ENCODE measurements at regions not wholly inside any gene's neighbourhood (a gene's known extent, or its start where the extent isn't known, plus 50 kb on each side); places are given as distances from the start of the nearest gene placed in this dataset.

- no peak overlapping the region for H3K4me3 ChIP-seq (ENCODE audit: low read depth, low read length)
- H3K27me3 ChIP-seq (ENCODE audit: insufficient read depth, low read length): peaks cover 6% of the 10 kb centered on the region
- no peaks in the 10 kb centered on the region for H3K79me2 ChIP-seq (ENCODE audit: control insufficient read depth, insufficient read depth, low read length, unreplicated experiment)
- no peaks in the 10 kb centered on the region for H3K4me1 ChIP-seq (ENCODE audit: control insufficient read depth, insufficient read depth, low read length, unreplicated experiment)
- H3K27ac ChIP-seq (ENCODE audit: low read depth, low read length): no peak overlapping the region
- H3K36me3 ChIP-seq (ENCODE audit: insufficient read depth, low read length): no peaks in the 10 kb centered on the region
- no peak overlapping the region for H2AFZ ChIP-seq (ENCODE audit: low read length, unreplicated experiment)
Observed at GRCh38 chr14:26929361-26929760, 331.5 kb upstream of the NOVA1 start.

GRCh38 chr14:26930576-26930975, 332.7 kb upstream of the NOVA1 start:
- Histone ChIP-seq H3K4me1 (ENCODE audit: control insufficient read depth, insufficient read depth, low read length, unreplicated experiment) (no peaks in the 10 kb centered on the region), H3K4me3 (ENCODE audit: low read depth, low read length) (no peak overlapping the region), H3K27me3 (ENCODE audit: insufficient read depth, low read length) (peaks cover 15% of the 10 kb centered on the region), H3K27ac (ENCODE audit: low read depth, low read length) (no peak overlapping the region), H3K79me2 (ENCODE audit: control insufficient read depth, insufficient read depth, low read length, unreplicated experiment) (no peaks in the 10 kb centered on the region), H2AFZ (ENCODE audit: low read length, unreplicated experiment) (no peak overlapping the region), H3K36me3 (ENCODE audit: insufficient read depth, low read length) (no peaks in the 10 kb centered on the region)

GRCh38 chr14:26932606-26933005, 334.8 kb upstream of the NOVA1 start:
- H3K4me3 ChIP-seq (ENCODE audit: low read depth, low read length): no peak overlapping the region
- H3K4me1 ChIP-seq (ENCODE audit: control insufficient read depth, insufficient read depth, low read length, unreplicated experiment): no peaks in the 10 kb centered on the region
- H3K36me3 ChIP-seq (ENCODE audit: insufficient read depth, low read length): no peaks in the 10 kb centered on the region
- H3K79me2 ChIP-seq (ENCODE audit: control insufficient read depth, insufficient read depth, low read length, unreplicated experiment): no peaks in the 10 kb centered on the region
- H3K27me3 ChIP-seq (ENCODE audit: insufficient read depth, low read length): peaks cover 15% of the 10 kb centered on the region
- no peak overlapping the region for H2AFZ ChIP-seq (ENCODE audit: low read length, unreplicated experiment)
- no peak overlapping the region for H3K27ac ChIP-seq (ENCODE audit: low read depth, low read length)

GRCh38 chr14:26933431-26933830, 335.6 kb upstream of the NOVA1 start:
- Histone ChIP-seq H3K27ac (ENCODE audit: low read depth, low read length) (no peak overlapping the region), H3K4me3 (ENCODE audit: low read depth, low read length) (no peak overlapping the region), H3K79me2 (ENCODE audit: control insufficient read depth, insufficient read depth, low read length, unreplicated experiment) (no peaks in the 10 kb centered on the region), H3K4me1 (ENCODE audit: control insufficient read depth, insufficient read depth, low read length, unreplicated experiment) (no peaks in the 10 kb centered on the region), H3K36me3 (ENCODE audit: insufficient read depth, low read length) (no peaks in the 10 kb centered on the region), H3K27me3 (ENCODE audit: insufficient read depth, low read length) (peaks cover 15% of the 10 kb centered on the region), H2AFZ (ENCODE audit: low read length, unreplicated experiment) (no peak overlapping the region)

GRCh38 chr14:26934151-26934550, 336.3 kb upstream of the NOVA1 start:
- H3K79me2 ChIP-seq (ENCODE audit: control insufficient read depth, insufficient read depth, low read length, unreplicated experiment): no peaks in the 10 kb centered on the region
- no peak overlapping the region for H3K4me3 ChIP-seq (ENCODE audit: low read depth, low read length)
- H2AFZ ChIP-seq (ENCODE audit: low read length, unreplicated experiment): no peak overlapping the region
- H3K27ac ChIP-seq (ENCODE audit: low read depth, low read length): no peak overlapping the region
- no peaks in the 10 kb centered on the region for H3K36me3 ChIP-seq (ENCODE audit: insufficient read depth, low read length)
- peaks cover 15% of the 10 kb centered on the region for H3K27me3 ChIP-seq (ENCODE audit: insufficient read depth, low read length)
- H3K4me1 ChIP-seq (ENCODE audit: control insufficient read depth, insufficient read depth, low read length, unreplicated experiment): no peaks in the 10 kb centered on the region

- Histone ChIP-seq H2AFZ (ENCODE audit: low read length, unreplicated experiment) (no peak overlapping the region), H3K79me2 (ENCODE audit: control insufficient read depth, insufficient read depth, low read length, unreplicated experiment) (no peaks in the 10 kb centered on the region), H3K4me3 (ENCODE audit: low read depth, low read length) (no peak overlapping the region), H3K27me3 (ENCODE audit: insufficient read depth, low read length) (peaks cover 18% of the 10 kb centered on the region), H3K4me1 (ENCODE audit: control insufficient read depth, insufficient read depth, low read length, unreplicated experiment) (no peaks in the 10 kb centered on the region), H3K27ac (ENCODE audit: low read depth, low read length) (no peak overlapping the region), H3K36me3 (ENCODE audit: insufficient read depth, low read length) (no peaks in the 10 kb centered on the region)
Observed at GRCh38 chr14:26935733-26936132, 337.9 kb upstream of the NOVA1 start.

- no peak overlapping the region for H3K4me3 ChIP-seq (ENCODE audit: low read depth, low read length)
Observed at GRCh38 chr14:26938054-26938453, 340.2 kb upstream of the NOVA1 start.

GRCh38 chr14:26939755-26940154, 341.9 kb upstream of the NOVA1 start:
- Histone ChIP-seq H3K4me1 (ENCODE audit: control insufficient read depth, insufficient read depth, low read length, unreplicated experiment) (no peaks in the 10 kb centered on the region), H3K36me3 (ENCODE audit: insufficient read depth, low read length) (no peaks in the 10 kb centered on the region), H3K27ac (ENCODE audit: low read depth, low read length) (no peak overlapping the region), H3K27me3 (ENCODE audit: insufficient read depth, low read length) (peaks cover 20% of the 10 kb centered on the region), H3K79me2 (ENCODE audit: control insufficient read depth, insufficient read depth, low read length, unreplicated experiment) (no peaks in the 10 kb centered on the region), H2AFZ (ENCODE audit: low read length, unreplicated experiment) (no peak overlapping the region), H3K4me3 (ENCODE audit: low read depth, low read length) (no peak overlapping the region)

More at GRCh38 chr14:26938054-26938453, 340.2 kb upstream of the NOVA1 start:
- Histone ChIP-seq H2AFZ (ENCODE audit: low read length, unreplicated experiment) (no peak overlapping the region), H3K79me2 (ENCODE audit: control insufficient read depth, insufficient read depth, low read length, unreplicated experiment) (no peaks in the 10 kb centered on the region), H3K27ac (ENCODE audit: low read depth, low read length) (no peak overlapping the region), H3K27me3 (ENCODE audit: insufficient read depth, low read length) (peaks cover 21% of the 10 kb centered on the region), H3K4me1 (ENCODE audit: control insufficient read depth, insufficient read depth, low read length, unreplicated experiment) (no peaks in the 10 kb centered on the region), H3K36me3 (ENCODE audit: insufficient read depth, low read length) (no peaks in the 10 kb centered on the region)

GRCh38 chr14:26941521-26941920, 343.7 kb upstream of the NOVA1 start:
- no peaks in the 10 kb centered on the region for H3K36me3 ChIP-seq (ENCODE audit: insufficient read depth, low read length)
- H3K27ac ChIP-seq (ENCODE audit: low read depth, low read length): no peak overlapping the region
- no peak overlapping the region for H3K4me3 ChIP-seq (ENCODE audit: low read depth, low read length)
- H2AFZ ChIP-seq (ENCODE audit: low read length, unreplicated experiment): no peak overlapping the region
- H3K27me3 ChIP-seq (ENCODE audit: insufficient read depth, low read length): peaks cover 22% of the 10 kb centered on the region
- H3K79me2 ChIP-seq (ENCODE audit: control insufficient read depth, insufficient read depth, low read length, unreplicated experiment): no peaks in the 10 kb centered on the region
- H3K4me1 ChIP-seq (ENCODE audit: control insufficient read depth, insufficient read depth, low read length, unreplicated experiment): no peaks in the 10 kb centered on the region

- peaks cover 18% of the 10 kb centered on the region for H3K27me3 ChIP-seq (ENCODE audit: insufficient read depth, low read length)
- H3K36me3 ChIP-seq (ENCODE audit: insufficient read depth, low read length): no peaks in the 10 kb centered on the region
- H2AFZ ChIP-seq (ENCODE audit: low read length, unreplicated experiment): no peak overlapping the region
- no peaks in the 10 kb centered on the region for H3K4me1 ChIP-seq (ENCODE audit: control insufficient read depth, insufficient read depth, low read length, unreplicated experiment)
- no peaks in the 10 kb centered on the region for H3K79me2 ChIP-seq (ENCODE audit: control insufficient read depth, insufficient read depth, low read length, unreplicated experiment)
- H3K27ac ChIP-seq (ENCODE audit: low read depth, low read length): no peak overlapping the region
- H3K4me3 ChIP-seq (ENCODE audit: low read depth, low read length): no peak overlapping the region
Observed at GRCh38 chr14:26947265-26947664, 349.4 kb upstream of the NOVA1 start.

GRCh38 chr14:26959437-26959836, 361.6 kb upstream of the NOVA1 start:
- no peaks in the 10 kb centered on the region for H3K79me2 ChIP-seq (ENCODE audit: control insufficient read depth, insufficient read depth, low read length, unreplicated experiment)
- H3K36me3 ChIP-seq (ENCODE audit: insufficient read depth, low read length): no peaks in the 10 kb centered on the region
- H2AFZ ChIP-seq (ENCODE audit: low read length, unreplicated experiment): no peak overlapping the region
- H3K27me3 ChIP-seq (ENCODE audit: insufficient read depth, low read length): peaks cover 17% of the 10 kb centered on the region; the same call in 1 of the 2 replicates
- no peak overlapping the region for H3K4me3 ChIP-seq (ENCODE audit: low read depth, low read length)
- H3K27ac ChIP-seq (ENCODE audit: low read depth, low read length): no peak overlapping the region
- H3K4me1 ChIP-seq (ENCODE audit: control insufficient read depth, insufficient read depth, low read length, unreplicated experiment): no peaks in the 10 kb centered on the region

Measured in ACC112 (cell line).